HG03095 (cell line): ENCODE measurements at regions not wholly inside any gene's neighbourhood (a gene's known extent, or its start where the extent isn't known, plus 50 kb on each side); places are given as distances from the start of the nearest gene placed in this dataset.

ENCODE experiments used
- ATAC-seq: cut with Tn5 transposase; IDR thresholded peaks from one replicate; pipeline ENCODE4 v1.9.1; 2021; ENCODE audit warnings: moderate library complexity; ENCODE audit not compliant: unreplicated experiment

DNA sequence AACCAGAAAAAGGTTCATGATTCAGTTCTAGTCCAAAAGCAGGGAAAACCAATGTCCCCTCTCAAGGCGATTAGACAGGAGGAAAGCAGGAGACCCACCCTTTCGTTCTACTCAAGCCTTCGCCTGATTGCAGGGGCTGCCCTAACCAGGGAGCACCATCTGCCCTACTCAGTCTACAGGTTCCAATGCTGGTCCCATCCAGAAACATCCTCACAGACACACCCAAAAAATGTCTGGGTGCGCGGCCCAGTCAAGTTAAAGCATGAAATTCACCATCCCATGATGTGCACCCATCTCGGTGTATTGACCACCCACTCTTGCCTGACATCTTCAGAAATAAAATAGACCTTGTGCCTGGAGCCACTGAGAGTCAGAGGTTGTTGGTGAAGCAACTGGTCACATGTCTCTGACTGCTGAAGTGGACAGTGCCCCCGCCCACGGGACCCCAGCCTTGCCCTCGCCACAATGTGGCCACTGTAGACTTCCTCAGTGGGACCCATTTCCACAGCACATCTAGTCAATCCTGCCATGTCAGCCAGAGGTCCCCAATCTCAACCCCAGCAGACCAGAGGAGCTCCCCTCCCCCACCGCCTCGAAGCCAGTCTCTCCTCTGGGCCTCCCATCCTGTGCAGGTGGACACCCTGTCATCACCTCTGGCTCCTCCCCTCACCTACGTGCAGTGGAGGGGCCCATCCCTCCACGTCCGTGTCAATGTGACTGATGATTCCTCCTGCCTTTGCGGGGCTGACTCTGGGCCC lies 116.3 kb upstream of the PPP2R2D start:
- no peak for ATAC-seq

DNA sequence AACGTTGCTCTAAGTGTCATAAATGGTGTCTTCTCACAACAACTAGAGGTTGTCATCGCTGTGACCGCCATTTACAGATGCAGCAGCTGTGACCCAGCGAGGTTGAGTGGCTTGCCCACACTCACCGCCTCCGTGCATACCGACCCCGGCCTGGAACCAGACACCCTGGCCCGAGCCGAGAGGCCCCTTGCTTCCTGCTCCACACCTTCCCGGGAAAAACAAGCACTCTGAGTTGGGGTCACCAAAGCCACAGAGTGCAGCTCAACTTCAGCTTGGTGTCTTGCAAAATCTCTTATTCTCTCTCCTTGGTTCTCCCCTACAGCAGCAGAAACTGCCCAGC lies 115.7 kb upstream of the PPP2R2D start:
- ATAC-seq = no peak

DNA sequence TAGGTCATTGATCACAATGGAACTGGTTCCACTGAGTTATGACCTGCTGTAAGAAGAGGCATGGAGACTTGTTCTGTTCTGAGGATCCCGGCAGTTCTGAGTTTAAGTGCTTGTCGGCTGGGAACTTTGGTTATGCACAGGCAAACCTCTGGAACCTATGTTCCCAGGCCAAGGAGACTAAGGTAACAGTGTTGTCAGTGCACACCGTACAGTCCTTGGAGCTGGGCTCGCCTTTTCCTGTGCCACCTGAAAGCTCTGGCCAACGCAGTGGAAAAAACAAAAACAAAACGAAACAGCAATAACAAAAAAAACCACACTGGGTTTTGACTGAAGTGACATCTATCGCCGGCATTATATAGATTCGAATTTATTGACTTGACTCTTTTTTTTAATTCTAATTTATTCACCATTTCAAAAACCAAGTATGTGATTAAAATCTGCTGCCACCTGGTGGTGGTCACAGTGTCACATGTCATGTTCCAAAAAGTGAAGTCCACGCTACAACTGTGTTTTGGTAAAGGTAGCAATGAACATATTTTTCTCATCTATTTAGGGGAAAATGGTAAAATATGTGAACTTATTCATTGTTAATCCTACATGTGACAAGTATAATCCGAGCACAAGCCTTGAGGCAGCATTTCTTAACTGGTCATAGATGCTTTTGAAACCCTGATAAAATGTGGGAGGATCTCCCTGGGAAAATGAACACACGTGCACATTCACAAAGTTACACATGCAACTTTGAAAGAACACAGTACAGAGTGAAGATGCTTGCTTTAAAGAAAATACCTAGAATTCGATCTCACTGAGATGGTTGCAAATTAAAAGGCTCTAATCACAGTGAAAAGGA lies 113.8 kb upstream of the PPP2R2D start:
- ATAC-seq = no peak

DNA sequence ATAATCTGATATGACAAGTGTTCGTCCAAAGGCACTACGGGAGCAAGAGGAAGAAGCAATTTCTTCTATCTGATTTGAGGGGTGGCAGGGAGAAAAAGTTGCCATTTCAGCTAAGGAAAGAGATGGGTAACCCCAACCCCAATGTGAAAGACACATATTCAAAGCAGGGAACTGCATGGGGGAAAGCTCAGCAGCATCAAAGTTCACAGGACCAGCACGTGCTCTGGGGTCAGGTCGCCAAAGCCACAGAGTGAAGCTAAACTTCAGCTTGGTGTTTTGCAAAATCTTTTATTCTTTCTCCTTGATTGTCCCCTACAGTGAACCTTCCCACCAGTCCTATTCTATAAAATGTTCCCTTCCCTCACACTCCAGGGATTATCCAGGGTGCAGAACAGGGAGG lies 112.8 kb upstream of the PPP2R2D start:
- ATAC-seq = no peak

DNA sequence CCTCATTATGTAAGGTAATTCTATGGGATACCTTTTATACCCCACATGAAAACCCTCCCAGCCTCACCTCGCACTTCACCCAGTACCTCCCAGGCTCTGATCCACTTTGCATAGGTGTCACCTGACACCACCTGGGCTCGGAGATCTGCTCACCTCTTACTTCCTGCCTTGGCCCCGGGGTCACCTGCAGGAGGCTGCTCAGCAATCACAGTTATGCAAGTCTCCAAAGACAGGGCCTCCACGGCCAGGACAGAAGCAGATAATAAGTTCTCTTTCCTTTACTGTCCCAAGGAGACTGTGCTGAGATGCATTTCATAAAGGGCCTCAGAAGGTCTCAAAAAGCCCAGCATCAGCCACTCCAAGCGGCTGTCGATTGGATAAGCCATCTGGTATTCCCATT lies 112.4 kb upstream of the PPP2R2D start:
- no peak for ATAC-seq

DNA sequence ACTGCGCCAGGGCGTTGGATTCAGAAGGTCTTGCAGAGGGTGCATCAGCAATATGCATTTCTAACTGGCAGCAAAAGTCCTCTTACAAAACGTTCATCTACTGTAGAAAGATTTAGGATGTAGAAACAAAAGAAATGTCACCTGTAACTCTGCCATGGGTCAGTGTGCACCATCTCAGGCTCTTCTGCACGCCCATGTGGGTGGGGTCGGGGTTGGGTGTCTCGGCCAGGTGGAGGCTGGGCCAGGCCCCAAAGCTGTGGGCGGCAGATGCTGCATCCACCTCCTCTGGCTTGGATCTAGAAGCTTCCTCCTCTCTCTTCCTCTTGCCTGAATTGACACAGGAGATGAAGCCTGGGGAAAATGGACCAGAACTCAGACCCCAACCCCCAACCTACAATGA lies 111.3 kb upstream of the PPP2R2D start:
- ATAC-seq = no peak

- no peak for ATAC-seq
Observed at GRCh38 chr10:131790021-131790420, 110.8 kb upstream of the PPP2R2D start.

GRCh38 chr10:131792011-131792651 lies 108.7 kb upstream of the PPP2R2D start:
- ATAC-seq = no peak

GRCh38 chr10:131792809-131793208 lies 108.0 kb upstream of the PPP2R2D start:
- ATAC-seq = no peak

DNA sequence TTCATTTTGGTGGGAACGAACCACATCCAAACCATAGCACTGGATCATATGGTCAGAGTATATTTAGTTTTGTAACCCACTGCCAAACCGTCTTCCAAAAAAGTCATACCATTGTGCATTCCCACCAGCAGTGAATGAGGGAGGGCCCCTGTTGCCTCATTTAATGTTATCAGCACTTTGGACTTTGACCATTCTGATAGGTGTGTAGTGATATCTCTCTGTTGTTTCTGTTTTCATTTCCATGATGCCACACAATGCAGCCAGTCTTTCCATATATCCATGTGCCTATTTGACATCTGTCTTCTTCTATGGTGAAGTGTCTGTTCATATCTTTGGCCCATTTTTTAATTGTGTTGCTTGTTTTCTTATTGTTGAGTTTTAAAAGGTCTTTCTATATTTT lies 105.0 kb upstream of the PPP2R2D start:
- ATAC-seq = no peak

DNA sequence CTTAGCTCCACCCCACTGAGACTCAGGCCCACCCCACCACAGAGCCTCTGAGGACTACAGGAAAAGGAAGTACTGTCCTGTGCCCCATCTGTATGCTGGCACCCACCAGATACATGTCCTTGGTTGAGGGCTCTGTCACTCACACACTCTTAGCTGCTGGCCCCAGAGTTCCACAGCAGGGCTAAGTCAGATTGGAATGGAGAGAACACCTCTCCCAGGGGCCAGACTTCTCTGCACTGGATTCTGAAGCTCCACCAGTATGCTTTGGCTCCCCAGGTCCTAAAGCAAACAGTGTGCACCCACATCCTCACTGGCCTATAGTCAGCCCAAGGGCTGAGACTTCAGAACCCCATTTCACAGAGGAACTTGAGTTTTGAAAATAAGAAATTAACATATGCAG lies 103.2 kb upstream of the PPP2R2D start:
- no peak for ATAC-seq

- no peak for ATAC-seq
Observed at GRCh38 chr10:131799429-131799828, 101.4 kb upstream of the PPP2R2D start.

DNA sequence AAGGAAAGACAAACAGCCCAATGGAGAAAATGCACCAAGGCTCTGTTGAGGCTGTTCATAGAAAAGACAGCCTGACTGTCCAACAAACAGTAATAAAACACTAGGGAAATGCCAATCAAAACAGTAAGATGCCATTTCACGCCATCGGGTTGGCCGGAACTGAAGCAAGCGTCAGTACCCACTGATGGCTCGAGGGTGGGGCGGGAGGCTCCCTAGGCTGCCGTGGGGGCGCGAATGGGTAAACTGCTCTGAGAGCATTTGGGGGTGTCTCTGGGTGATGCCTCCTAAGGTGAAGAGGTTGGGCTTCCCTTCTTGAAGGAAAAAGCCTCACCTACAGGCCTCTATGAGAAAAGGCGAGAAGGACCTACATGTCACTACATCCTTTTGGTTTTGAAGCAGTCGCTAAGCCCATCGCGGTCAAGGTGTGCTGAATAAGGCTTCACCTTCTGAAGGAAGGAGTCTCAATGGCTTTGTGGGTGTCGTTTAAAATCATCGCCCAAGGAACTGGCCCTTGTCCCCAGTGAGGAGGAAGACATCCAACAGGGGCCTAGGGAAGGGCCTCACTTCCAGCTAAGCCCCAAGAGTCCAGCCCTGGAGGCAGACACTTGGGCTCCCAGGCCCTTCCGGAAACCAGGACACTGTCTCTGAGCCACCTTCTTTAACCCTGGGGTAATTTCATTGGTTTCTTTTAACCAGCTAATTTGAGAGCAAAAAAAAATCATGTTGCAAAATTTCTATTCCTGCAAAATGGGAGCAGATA lies 98.5 kb upstream of the PPP2R2D start:
- ATAC-seq = no peak

- ATAC-seq = no peak
Observed at GRCh38 chr10:131802996-131803395, 97.8 kb upstream of the PPP2R2D start.

GRCh38 chr10:131803860-131804425 lies 96.9 kb upstream of the PPP2R2D start:
- ATAC-seq = no peak

DNA sequence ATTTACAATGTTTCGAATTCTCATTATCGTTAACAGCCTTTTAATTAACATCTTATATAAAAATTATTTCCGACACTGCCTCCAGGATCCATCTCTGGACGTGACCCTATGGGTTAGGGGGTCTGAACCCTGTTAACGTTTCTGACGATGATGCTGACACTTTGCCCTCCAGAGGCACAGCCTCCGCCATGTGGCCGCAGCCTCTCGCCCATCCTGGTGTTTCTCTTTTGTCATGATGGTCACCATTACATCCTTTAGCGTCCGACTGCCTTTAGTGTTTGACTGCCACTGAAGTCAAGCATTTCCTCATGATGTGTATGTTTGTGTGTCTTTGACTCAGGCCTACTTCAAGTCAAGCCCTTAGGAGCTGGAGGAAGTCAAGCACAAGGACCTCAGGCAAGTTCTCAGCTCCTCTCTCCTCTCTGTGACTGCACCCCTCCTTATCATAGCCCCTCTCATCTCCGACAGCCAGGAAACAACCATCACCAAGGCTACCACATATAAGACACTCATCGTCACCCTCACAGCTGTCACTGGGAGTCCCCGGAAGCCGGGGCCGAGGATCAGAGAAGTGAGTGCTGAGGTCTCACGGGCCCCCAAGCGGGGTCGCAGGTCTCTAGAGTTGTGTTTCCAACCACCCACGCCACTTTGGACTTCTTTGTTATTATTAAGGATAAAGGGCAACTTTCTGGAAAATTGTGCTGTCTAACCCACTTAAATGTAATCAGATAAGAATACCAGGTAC lies 96.1 kb upstream of the PPP2R2D start:
- no peak for ATAC-seq

DNA sequence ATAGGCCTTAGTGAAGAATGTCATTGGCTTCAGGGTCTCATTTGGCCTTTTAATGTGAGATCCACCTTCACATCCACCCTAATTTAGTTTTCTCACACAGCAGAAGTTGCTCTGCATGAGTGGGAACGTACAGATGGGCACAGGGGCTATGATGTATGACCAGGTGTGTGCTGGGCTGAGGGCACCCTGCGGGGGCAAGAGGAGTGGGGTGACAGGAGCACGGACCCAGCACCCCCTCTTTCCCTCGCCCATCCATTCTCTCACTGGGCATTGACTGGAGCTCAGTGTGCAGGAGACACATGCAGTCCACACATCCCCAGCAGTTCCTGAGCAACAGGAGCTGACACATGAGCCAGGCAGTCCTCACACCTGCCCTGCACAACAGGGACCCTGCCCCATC lies 95.1 kb upstream of the PPP2R2D start:
- ATAC-seq = no peak

GRCh38 chr10:131806146-131806545 lies 94.7 kb upstream of the PPP2R2D start:
- no peak for ATAC-seq

DNA sequence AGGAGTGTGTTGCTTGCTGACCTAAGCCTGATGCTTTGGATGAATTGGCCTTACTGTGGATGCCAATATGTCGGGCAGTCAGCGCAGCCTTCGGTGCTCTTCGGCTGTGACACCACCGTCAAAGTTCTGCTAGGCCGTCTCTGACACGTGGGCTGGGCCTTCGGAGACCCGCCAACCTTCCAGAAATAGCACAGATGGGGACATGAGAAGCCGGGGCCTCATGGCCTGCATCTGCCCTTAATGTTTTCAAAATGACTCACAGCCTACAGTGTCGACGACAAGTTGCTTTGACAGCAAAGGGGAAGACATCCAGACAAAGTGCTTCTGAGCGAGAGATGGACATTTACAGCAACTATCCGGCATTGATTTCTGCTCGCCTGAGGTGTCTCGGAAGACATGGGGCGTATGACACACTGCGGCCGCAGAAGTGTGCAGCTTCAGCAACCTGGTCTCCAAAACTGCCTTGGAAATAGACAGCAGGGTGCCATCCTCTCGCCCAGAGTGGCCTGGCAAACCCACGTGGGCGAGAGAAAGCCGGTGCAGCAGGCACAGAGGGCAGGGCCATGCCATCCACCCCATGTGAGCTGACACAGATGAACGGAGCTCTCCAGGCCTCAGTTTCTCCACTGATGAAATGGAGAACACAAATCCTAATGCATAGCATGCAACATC lies 94.0 kb upstream of the PPP2R2D start:
- no peak for ATAC-seq
